GM12878 (cell line): ENCODE measurements at regions not wholly inside any gene's neighbourhood (a gene's known extent, or its start where the extent isn't known, plus 50 kb on each side); places are given as distances from the start of the nearest gene placed in this dataset.

Experiments used
- ATAC-seq: fragments of 200-7000 bp; cut with Tn5 transposase; 3 replicates; pipeline ENCODE4 v1.9.1; 2020; ENCODE audit warnings: mild to moderate bottlenecking, moderate library complexity
- BruUV-seq: library from RNA; stranded (reverse); fragments of 400-500 nt; replicated peaks from 2 replicates; lab custom pipeline; 2021; lab: Mats Ljungman, UMichigan
- CTCF ChIA-PET: fragments of 300-600 bp; sonication (Branson Sonifier 250); formaldehyde crosslinking; extraction: SDS; loops from one replicate; lab custom pipeline; 2021; ENCODE audit warnings: inconsistent platforms; lab: Yijun Ruan, JAX
- POLR2A ChIA-PET: fragments of 350-600 bp; formaldehyde crosslinking; extraction: SDS; loops from one replicate; lab custom pipeline; 2021; ENCODE audit warnings: inconsistent platforms; lab: Charles Lee
- RAD21 ChIA-PET: fragments of 300-600 bp; sonication (Branson Sonifier 250); formaldehyde crosslinking; loops from one replicate; lab custom pipeline; 2023; ENCODE audit warnings: antibody characterized with exemption; ENCODE audit not compliant: unreplicated experiment; lab: Charles Lee
- SMC1A ChIA-PET: fragments of 300-600 bp; sonication (Branson Sonifier 250); formaldehyde crosslinking; loops from one replicate; lab custom pipeline; 2023; ENCODE audit not compliant: unreplicated experiment, uncharacterized antibody; lab: Charles Lee
- DNase-seq: peaks from one replicate; pipeline ENCODE4 v3.0.0-alpha.2; 2011; ENCODE audit warnings: low read depth, low spot score
- FAIRE-seq: peaks from 3 replicates; lab custom pipeline; 2011; peaks lifted over from hg19 to GRCh38; lab: Jason Lieb, UNC
- H2AFZ ChIP-seq: 2 replicates; pipeline ENCODE4 v1.6.0; 2011; ENCODE audit warnings: low read depth, low read length, control low read depth; ENCODE audit not compliant: control insufficient read depth
- H3K27ac ChIP-seq: 2 replicates; pipeline ENCODE4 v1.5.1; 2011; ENCODE audit warnings: control low read depth; ENCODE audit not compliant: control insufficient read depth, insufficient read depth
- H3K27me3 ChIP-seq, 2 experiments: replicated peaks in 1 of 2; 2 replicates each; pipeline versions ENCODE4 v1.6.0 to v1.6.1; 2011; ENCODE audit warnings: low read length in 1 of 2; ENCODE audit not compliant: control insufficient read depth in 2 of 2, insufficient read depth in 2 of 2
- H3K36me3 ChIP-seq, 2 experiments: 2 replicates each; pipeline ENCODE4 v1.5.1; 2011; ENCODE audit warnings: low read length in 1 of 2; ENCODE audit not compliant: control insufficient read depth in 2 of 2, insufficient read depth in 2 of 2
- H3K4me1 ChIP-seq: 2 replicates; pipeline ENCODE4 v1.6.1; 2011; ENCODE audit warnings: mild to moderate bottlenecking, low read length, moderate library complexity, mixed read lengths; ENCODE audit not compliant: control insufficient read depth, insufficient read depth
- H3K4me2 ChIP-seq: 2 replicates; pipeline ENCODE4 v1.6.0; 2011; ENCODE audit warnings: control low read depth; ENCODE audit not compliant: control insufficient read depth, insufficient read depth
- H3K4me3 ChIP-seq: fragments of 200-600 bp; sonication (generic); 2 replicates; pipeline ENCODE4 v1.5.1; 2016
- H3K79me2 ChIP-seq: 2 replicates; pipeline ENCODE4 v1.6.0; 2011; ENCODE audit warnings: low read length; ENCODE audit not compliant: control insufficient read depth, insufficient read depth
- H3K9ac ChIP-seq: 2 replicates; pipeline ENCODE4 v1.8.0; 2011; ENCODE audit warnings: low read length, control low read depth, mixed read lengths; ENCODE audit not compliant: control insufficient read depth, insufficient read depth
- H3K9me3 ChIP-seq: replicated peaks from 3 replicates; pipeline ENCODE4 v1.5.1; 2011; ENCODE audit warnings: mild to moderate bottlenecking, low read length; ENCODE audit not compliant: control insufficient read depth, insufficient read depth
- H4K20me1 ChIP-seq: 2 replicates; pipeline ENCODE4 v1.6.0; 2011; ENCODE audit not compliant: control insufficient read depth, insufficient read depth
- BCL3 ChIP-seq: IDR thresholded peaks from 2 replicates; pipeline ENCODE4 v1.6.1; 2011; ENCODE audit warnings: borderline replicate concordance, low read depth, mild to moderate bottlenecking, moderate library complexity, low read length; ENCODE audit not compliant: insufficient read depth, poor library complexity, severe bottlenecking
- ETV6 ChIP-seq, 2 experiments: fragments of 450-650 bp in 1 of 2; IDR thresholded peaks in 1 of 2; conservative IDR thresholded peaks in 1 of 2; 2 replicates each; pipeline ENCODE4 v1.6.1; 2014; ENCODE audit warnings: antibody characterized with exemption in 1 of 2, borderline replicate concordance in 1 of 2, low read depth in 1 of 2, mild to moderate bottlenecking in 1 of 2, moderate library complexity in 1 of 2
- GABPA ChIP-seq: IDR thresholded peaks from 2 replicates; pipeline ENCODE4 v1.6.1; 2014; ENCODE audit warnings: antibody characterized with exemption, low read depth, mild to moderate bottlenecking, inconsistent platforms
- PBX3 ChIP-seq: IDR thresholded peaks from 2 replicates; pipeline ENCODE4 v1.6.1; 2011; ENCODE audit warnings: mild to moderate bottlenecking, low read depth, low read length, moderate library complexity; ENCODE audit not compliant: insufficient replicate concordance
- POLR2A ChIP-seq: IDR thresholded peaks from 2 replicates; pipeline ENCODE4 v1.6.1; 2011; ENCODE audit warnings: low read depth, mild to moderate bottlenecking, low read length
- RFX5 ChIP-seq: IDR thresholded peaks from 2 replicates; pipeline ENCODE4 v1.6.1; 2011; ENCODE audit warnings: low read depth, low read length, improper control_type of control experiment
- SMC3 ChIP-seq: IDR thresholded peaks from 2 replicates; pipeline ENCODE4 v1.6.1; 2011; ENCODE audit warnings: low read length, improper control_type of control experiment, borderline replicate concordance
- SPI1 ChIP-seq: IDR thresholded peaks from 2 replicates; pipeline ENCODE4 v1.6.1; 2011; ENCODE audit warnings: low read depth, mild to moderate bottlenecking, low read length, moderate library complexity, borderline replicate concordance; ENCODE audit not compliant: insufficient read depth
- ZNF24 ChIP-seq: fragments of 450-650 bp; IDR thresholded peaks from 2 replicates; pipeline ENCODE4 v1.6.1; 2017; ENCODE audit warnings: antibody characterized with exemption, mild to moderate bottlenecking
- WGBS: methylation state at CpG from one replicate; pipeline ENCODE4 v1.1.6; 2016; ENCODE audit warnings: low lambda C conversion rate; ENCODE audit not compliant: insufficient replicate concordance, insufficient coverage; ENCODE audit errors: missing lambda C conversion rate; 5-methylcytosine and 5-hydroxymethylcytosine counted together
- in situ Hi-C: fragments of 300-500 bp; cut with MboI; formaldehyde crosslinking; loops from 9 replicates; pipeline ENCODE4 v1.14.3; 2018; ENCODE audit warnings: mixed read lengths
- intact Hi-C: fragments of 100-400 bp; cut with micrococcal nuclease; formaldehyde crosslinking; loops from one replicate; pipeline ENCODE4 v1.14.2; 2022; ENCODE audit not compliant: unreplicated experiment
- TF ChIP-seq, protein P1 (sequence below): fragments of 150-350 bp; IDR thresholded peaks from 2 replicates; pipeline ENCODE4 v1.6.1; 2014; ENCODE audit warnings: mild to moderate bottlenecking, low read depth, low read length

GRCh38 chr6:105889902-105890301, 196.2 kb upstream of the PRDM1 start:
- no TSS peak for BruUV-seq
- no peak overlapping the region for H3K9ac ChIP-seq
- SMC1A ChIA-PET: interaction anchor here (1.4 to 1.5 kb wide), 2 partner anchors 9 to 244 kb away, joined by 3 to 4 read pairs; no protein-coding TSS in a partner anchor
- no peak for TF ChIP-seq PBX3
- TF ChIP-seq SPI1: 0 out of 2 replicates have a peak, but pooled peaks have one; percentile 7
- no peak for TF ChIP-seq ZNF24
- TF ChIP-seq, all 136 proteins: peak for 1
- Histone ChIP-seq H3K4me3 (no peak overlapping the region), H3K4me1 (peaks cover 12% of the 10 kb centered on the region), H4K20me1 (no peaks in the 10 kb centered on the region), H3K9me3 (no peaks in the 10 kb centered on the region), H3K27ac (no peak overlapping the region), H3K27me3 (no peaks in the 10 kb centered on the region; a peak in 1 of 4 replicates), H3K4me2 (no peak overlapping the region), H2AFZ (no peak overlapping the region), H3K79me2 (no peaks in the 10 kb centered on the region), H3K36me3 (no peaks in the 10 kb centered on the region)
- no peak for DNase-seq
- CTCF ChIA-PET: interaction anchor here (0.7 to 1.0 kb wide), 4 partner anchors 10 to 458 kb away, joined by 3 to 5 read pairs (median 4); no protein-coding TSS in a partner anchor
- RAD21 ChIA-PET: no interaction called here
- no peak for ATAC-seq
- in situ Hi-C loops (no loop called here), intact Hi-C loops (loop anchor here (5.0 to 10.0 kb wide), 3 partner anchors 148 to 405 kb away; partner anchors contain the start of gene PRDM1)
- no peak for FAIRE-seq
- 82% methylated on average over 2 of the region's 2 CpGs for WGBS
- POLR2A ChIA-PET: no interaction called here

GRCh38 chr6:105886814-105887544, 199.2 kb upstream of the PRDM1 start:
- Histone ChIP-seq H3K4me1 (no peaks in the 10 kb centered on the region), H3K9ac (no peak overlapping the region), H2AFZ (no peak overlapping the region), H3K9me3 (no peaks in the 10 kb centered on the region), H3K36me3 (no peaks in the 10 kb centered on the region), H3K27me3 (no peaks in the 10 kb centered on the region; a peak in 1 of 4 replicates), H3K4me3 (no peak overlapping the region), H3K4me2 (no peak overlapping the region), H3K79me2 (no peaks in the 10 kb centered on the region), H4K20me1 (no peaks in the 10 kb centered on the region), H3K27ac (no peak overlapping the region)
- WGBS: 82% methylated on average over 7 of the region's 7 CpGs
- in situ Hi-C loops (no loop called here), intact Hi-C loops (no loop called here)
- ChIA-PET SMC1A (interaction anchor here (1.1 kb wide), 1 partner anchor 7 kb away, joined by 3 read pairs; no protein-coding TSS in a partner anchor), POLR2A (interaction anchor here (0.5 kb wide), 1 partner anchor 12 kb away, joined by 10 read pairs; no protein-coding TSS in a partner anchor), RAD21 (no interaction called here), CTCF (interaction anchor here (0.6 kb wide), 1 partner anchor 40 kb away, joined by 3 read pairs; no protein-coding TSS in a partner anchor)
- DNase-seq (no peak), ATAC-seq (no peak; the same call in 2 of the 3 replicates), FAIRE-seq (no peak)
- BruUV-seq: no TSS peak
- TF ChIP-seq ETV6 (conservative IDR thresholded peaks at IDR 0.05 in 1 of 2, IDR thresholded peaks at IDR 0.05 in 1 of 2; ENCODE audit: borderline replicate concordance in 1 of 2, low read depth in 1 of 2) (no peak), POLR2A (no peak), GABPA (no peak), BCL3 (no peak), SMC3 (no peak), RFX5 (no peak)
- TF ChIP-seq, protein P1, sequence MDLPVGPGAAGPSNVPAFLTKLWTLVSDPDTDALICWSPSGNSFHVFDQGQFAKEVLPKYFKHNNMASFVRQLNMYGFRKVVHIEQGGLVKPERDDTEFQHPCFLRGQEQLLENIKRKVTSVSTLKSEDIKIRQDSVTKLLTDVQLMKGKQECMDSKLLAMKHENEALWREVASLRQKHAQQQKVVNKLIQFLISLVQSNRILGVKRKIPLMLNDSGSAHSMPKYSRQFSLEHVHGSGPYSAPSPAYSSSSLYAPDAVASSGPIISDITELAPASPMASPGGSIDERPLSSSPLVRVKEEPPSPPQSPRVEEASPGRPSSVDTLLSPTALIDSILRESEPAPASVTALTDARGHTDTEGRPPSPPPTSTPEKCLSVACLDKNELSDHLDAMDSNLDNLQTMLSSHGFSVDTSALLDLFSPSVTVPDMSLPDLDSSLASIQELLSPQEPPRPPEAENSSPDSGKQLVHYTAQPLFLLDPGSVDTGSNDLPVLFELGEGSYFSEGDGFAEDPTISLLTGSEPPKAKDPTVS: no peak
